ENCODE measurements at regions not wholly inside any gene's neighbourhood (a gene's known extent, or its start where the extent isn't known, plus 50 kb on each side); places are given as distances from the start of the nearest gene placed in this dataset.

GRCh38 chr14:97367278-97367677 lies 570.1 kb downstream of the VRK1 start:
- no peaks in the 10 kb centered on the region for H3K27me3 ChIP-seq (ENCODE audit: control insufficient read depth, insufficient read depth, low read length)
- no peaks in the 10 kb centered on the region for H3K9me3 ChIP-seq (ENCODE audit: control insufficient read depth, insufficient read depth, low read length)
- no peak overlapping the region for H3K27ac ChIP-seq (ENCODE audit: low read length)
- no peak overlapping the region for H3K4me3 ChIP-seq (ENCODE audit: low read length)
- WGBS (ENCODE audit: insufficient coverage, insufficient read length): no CpG with 5 or more reads among the region's 6 CpGs
- H3K36me3 ChIP-seq (ENCODE audit: control insufficient read depth, insufficient read depth, low read length): no peaks in the 10 kb centered on the region
- DNase-seq (ENCODE audit: low read depth, low spot score): no peak
- H3K4me1 ChIP-seq (ENCODE audit: control insufficient read depth, insufficient read depth, low read length): no peaks in the 10 kb centered on the region

- Histone ChIP-seq H3K27ac (ENCODE audit: low read length) (no peak overlapping the region), H3K4me3 (ENCODE audit: low read length) (no peak overlapping the region), H3K4me1 (ENCODE audit: control insufficient read depth, insufficient read depth, low read length) (no peaks in the 10 kb centered on the region), H3K9me3 (ENCODE audit: control insufficient read depth, insufficient read depth, low read length) (no peaks in the 10 kb centered on the region), H3K36me3 (ENCODE audit: control insufficient read depth, insufficient read depth, low read length) (no peaks in the 10 kb centered on the region), H3K27me3 (ENCODE audit: control insufficient read depth, insufficient read depth, low read length) (no peaks in the 10 kb centered on the region)
- no CpG with 5 or more reads among the region's 7 CpGs for WGBS (ENCODE audit: insufficient coverage, insufficient read length)
- DNase-seq (ENCODE audit: low read depth, low spot score): no peak
Measured at GRCh38 chr14:97368049-97368448, 570.9 kb downstream of the VRK1 start.

- no peak for DNase-seq (ENCODE audit: low read depth, low spot score)
- H3K4me1 ChIP-seq (ENCODE audit: control insufficient read depth, insufficient read depth, low read length): no peaks in the 10 kb centered on the region
- no peaks in the 10 kb centered on the region for H3K36me3 ChIP-seq (ENCODE audit: control insufficient read depth, insufficient read depth, low read length)
- whole genome bisulfite sequencing (ENCODE audit: insufficient coverage, insufficient read length): 100% methylated on average over 1 of the region's 5 CpGs
- H3K27ac ChIP-seq (ENCODE audit: low read length): no peak overlapping the region
- no peaks in the 10 kb centered on the region for H3K9me3 ChIP-seq (ENCODE audit: control insufficient read depth, insufficient read depth, low read length)
- H3K4me3 ChIP-seq (ENCODE audit: low read length): no peak overlapping the region
- H3K27me3 ChIP-seq (ENCODE audit: control insufficient read depth, insufficient read depth, low read length): no peaks in the 10 kb centered on the region
Measured at GRCh38 chr14:97368900-97369564, 571.9 kb downstream of the VRK1 start.

- H3K4me1 ChIP-seq (ENCODE audit: control insufficient read depth, insufficient read depth, low read length): no peaks in the 10 kb centered on the region
Measured at GRCh38 chr14:97369901-97370300, 572.7 kb downstream of the VRK1 start.

GRCh38 chr14:97376310-97376709 lies 579.1 kb downstream of the VRK1 start:
- Histone ChIP-seq H3K9me3 (ENCODE audit: control insufficient read depth, insufficient read depth, low read length) (no peaks in the 10 kb centered on the region), H3K27ac (ENCODE audit: low read length) (no peak overlapping the region), H3K4me3 (ENCODE audit: low read length) (no peak overlapping the region), H3K36me3 (ENCODE audit: control insufficient read depth, insufficient read depth, low read length) (no peaks in the 10 kb centered on the region), H3K4me1 (ENCODE audit: control insufficient read depth, insufficient read depth, low read length) (peaks cover 2% of the 10 kb centered on the region; the same call in 1 of the 2 replicates), H3K27me3 (ENCODE audit: control insufficient read depth, insufficient read depth, low read length) (no peaks in the 10 kb centered on the region)
- no CpG with 5 or more reads among the region's 3 CpGs for WGBS (ENCODE audit: insufficient coverage, insufficient read length)
- no peak for DNase-seq (ENCODE audit: low read depth, low spot score)

More at GRCh38 chr14:97369901-97370300, 572.7 kb downstream of the VRK1 start:
- no peaks in the 10 kb centered on the region for H3K9me3 ChIP-seq (ENCODE audit: control insufficient read depth, insufficient read depth, low read length)
- H3K27ac ChIP-seq (ENCODE audit: low read length): no peak overlapping the region
- WGBS (ENCODE audit: insufficient coverage, insufficient read length): no CpG with 5 or more reads among the region's 2 CpGs
- no peak for DNase-seq (ENCODE audit: low read depth, low spot score)
- no peak overlapping the region for H3K4me3 ChIP-seq (ENCODE audit: low read length)
- H3K36me3 ChIP-seq (ENCODE audit: control insufficient read depth, insufficient read depth, low read length): no peaks in the 10 kb centered on the region
- no peaks in the 10 kb centered on the region for H3K27me3 ChIP-seq (ENCODE audit: control insufficient read depth, insufficient read depth, low read length)

- Histone ChIP-seq H3K4me3 (ENCODE audit: low read length) (no peak overlapping the region), H3K9me3 (ENCODE audit: control insufficient read depth, insufficient read depth, low read length) (no peaks in the 10 kb centered on the region), H3K4me1 (ENCODE audit: control insufficient read depth, insufficient read depth, low read length) (peaks cover 2% of the 10 kb centered on the region; the same call in 1 of the 2 replicates), H3K36me3 (ENCODE audit: control insufficient read depth, insufficient read depth, low read length) (no peaks in the 10 kb centered on the region), H3K27me3 (ENCODE audit: control insufficient read depth, insufficient read depth, low read length) (no peaks in the 10 kb centered on the region), H3K27ac (ENCODE audit: low read length) (no peak overlapping the region)
- DNase-seq (ENCODE audit: low read depth, low spot score): no peak
- no CpG with 5 or more reads among the region's 5 CpGs for WGBS (ENCODE audit: insufficient coverage, insufficient read length)
Measured at GRCh38 chr14:97377550-97377949, 580.4 kb downstream of the VRK1 start.

GRCh38 chr14:97379091-97379531 lies 581.9 kb downstream of the VRK1 start:
- DNase-seq (ENCODE audit: low read depth, low spot score): no peak
- Histone ChIP-seq H3K27ac (ENCODE audit: low read length) (no peak overlapping the region), H3K27me3 (ENCODE audit: control insufficient read depth, insufficient read depth, low read length) (no peaks in the 10 kb centered on the region), H3K36me3 (ENCODE audit: control insufficient read depth, insufficient read depth, low read length) (no peaks in the 10 kb centered on the region), H3K9me3 (ENCODE audit: control insufficient read depth, insufficient read depth, low read length) (no peaks in the 10 kb centered on the region), H3K4me1 (ENCODE audit: control insufficient read depth, insufficient read depth, low read length) (peaks cover 2% of the 10 kb centered on the region; the same call in 1 of the 2 replicates), H3K4me3 (ENCODE audit: low read length) (no peak overlapping the region)
- WGBS (ENCODE audit: insufficient coverage, insufficient read length): no CpG with 5 or more reads among the region's 7 CpGs

- Histone ChIP-seq H3K9me3 (ENCODE audit: control insufficient read depth, insufficient read depth, low read length) (no peaks in the 10 kb centered on the region), H3K27ac (ENCODE audit: low read length) (no peak overlapping the region), H3K4me3 (ENCODE audit: low read length) (no peak overlapping the region), H3K4me1 (ENCODE audit: control insufficient read depth, insufficient read depth, low read length) (peaks cover 2% of the 10 kb centered on the region; the same call in 1 of the 2 replicates), H3K27me3 (ENCODE audit: control insufficient read depth, insufficient read depth, low read length) (no peaks in the 10 kb centered on the region), H3K36me3 (ENCODE audit: control insufficient read depth, insufficient read depth, low read length) (no peaks in the 10 kb centered on the region)
- no CpG with 5 or more reads among the region's 7 CpGs for WGBS (ENCODE audit: insufficient coverage, insufficient read length)
- no peak for DNase-seq (ENCODE audit: low read depth, low spot score)
Measured at GRCh38 chr14:97380539-97380941, 583.4 kb downstream of the VRK1 start.

GRCh38 chr14:97381309-97381708 lies 584.1 kb downstream of the VRK1 start:
- Histone ChIP-seq H3K4me1 (ENCODE audit: control insufficient read depth, insufficient read depth, low read length) (peaks cover 2% of the 10 kb centered on the region; the same call in 1 of the 2 replicates), H3K4me3 (ENCODE audit: low read length) (no peak overlapping the region), H3K9me3 (ENCODE audit: control insufficient read depth, insufficient read depth, low read length) (no peaks in the 10 kb centered on the region), H3K36me3 (ENCODE audit: control insufficient read depth, insufficient read depth, low read length) (no peaks in the 10 kb centered on the region), H3K27me3 (ENCODE audit: control insufficient read depth, insufficient read depth, low read length) (no peaks in the 10 kb centered on the region), H3K27ac (ENCODE audit: low read length) (no peak overlapping the region)
- no CpG with 5 or more reads among the region's 1 CpG for WGBS (ENCODE audit: insufficient coverage, insufficient read length)
- no peak for DNase-seq (ENCODE audit: low read depth, low spot score)

GRCh38 chr14:97382616-97383226 lies 585.5 kb downstream of the VRK1 start:
- Histone ChIP-seq H3K4me3 (ENCODE audit: low read length) (no peak overlapping the region), H3K27ac (ENCODE audit: low read length) (no peak overlapping the region), H3K36me3 (ENCODE audit: control insufficient read depth, insufficient read depth, low read length) (no peaks in the 10 kb centered on the region), H3K4me1 (ENCODE audit: control insufficient read depth, insufficient read depth, low read length) (peaks cover 2% of the 10 kb centered on the region; the same call in 1 of the 2 replicates), H3K27me3 (ENCODE audit: control insufficient read depth, insufficient read depth, low read length) (no peaks in the 10 kb centered on the region), H3K9me3 (ENCODE audit: control insufficient read depth, insufficient read depth, low read length) (no peaks in the 10 kb centered on the region)
- WGBS (ENCODE audit: insufficient coverage, insufficient read length): no CpG with 5 or more reads among the region's 5 CpGs
- no peak for DNase-seq (ENCODE audit: low read depth, low spot score)
